ENCODE measurements at regions not wholly inside any gene's neighbourhood (a gene's known extent, or its start where the extent isn't known, plus 50 kb on each side); places are given as distances from the start of the nearest gene placed in this dataset.
A peak's percentile ranks its signal among the peaks of the same experiment; 100 is the strongest.

DNA sequence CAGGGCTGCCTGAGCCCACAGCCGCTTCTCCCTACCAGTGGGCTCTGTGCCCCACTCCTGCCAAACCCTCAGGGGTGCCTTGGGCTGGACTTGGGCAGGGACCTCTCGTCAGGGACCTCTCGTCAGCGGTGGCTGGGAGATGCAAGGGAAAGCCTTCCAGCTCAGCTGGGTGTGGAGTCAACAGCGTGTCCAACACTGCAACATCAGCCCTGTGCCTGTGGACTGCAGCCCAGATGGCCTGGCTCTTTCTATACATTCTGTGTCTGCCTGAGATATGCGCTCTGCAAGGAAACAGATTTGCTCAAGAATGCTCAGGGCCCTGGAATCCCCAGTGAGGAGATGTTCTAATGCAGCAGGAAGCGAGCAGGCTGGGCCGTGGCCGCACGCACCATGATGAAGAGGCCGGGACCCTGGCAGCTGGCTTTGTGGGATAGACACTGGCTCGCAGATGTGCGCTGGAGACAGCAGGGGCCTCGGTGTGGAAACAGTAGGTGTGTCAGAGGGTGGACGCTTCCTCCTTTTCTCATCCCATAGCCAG lies 85.0 kb upstream of the COL5A1 start:
- ATAC-seq, result no peak

DNA sequence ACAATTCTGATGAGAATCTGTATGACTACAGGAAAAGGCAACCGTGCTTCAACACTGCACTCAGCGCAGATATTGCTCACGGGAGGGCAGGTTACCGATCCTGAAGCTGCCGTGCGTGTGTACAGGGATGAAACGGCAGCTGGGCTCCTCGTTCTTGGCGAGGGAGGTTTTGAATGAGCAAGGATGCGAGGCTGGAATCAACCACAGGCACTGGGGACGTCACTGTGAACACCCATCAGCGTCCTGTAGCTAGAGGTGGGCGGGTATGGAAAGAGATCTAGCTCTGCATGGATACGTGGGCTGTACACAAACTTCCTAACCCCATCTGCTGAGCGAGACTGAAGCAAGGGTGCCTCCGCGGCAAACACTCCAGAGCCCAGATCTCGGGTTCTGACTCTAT lies 84.3 kb upstream of the COL5A1 start:
- WGBS, 2 donors, result 59 to 72% methylated on average over 18 of the region's 18 CpGs
- intact Hi-C loops (cut with DNase I), result no loop called here
- Histone ChIP-seq H3K27me3 (no peaks in the 10 kb centered on the region), H3K4me1 (no peaks in the 10 kb centered on the region), H3K36me3 (no peaks in the 10 kb centered on the region), H3K27ac (no peak overlapping the region), H3K9me3 (no peaks in the 10 kb centered on the region), H3K4me3 (no peak overlapping the region)
- TF ChIP-seq, protein P1, sequence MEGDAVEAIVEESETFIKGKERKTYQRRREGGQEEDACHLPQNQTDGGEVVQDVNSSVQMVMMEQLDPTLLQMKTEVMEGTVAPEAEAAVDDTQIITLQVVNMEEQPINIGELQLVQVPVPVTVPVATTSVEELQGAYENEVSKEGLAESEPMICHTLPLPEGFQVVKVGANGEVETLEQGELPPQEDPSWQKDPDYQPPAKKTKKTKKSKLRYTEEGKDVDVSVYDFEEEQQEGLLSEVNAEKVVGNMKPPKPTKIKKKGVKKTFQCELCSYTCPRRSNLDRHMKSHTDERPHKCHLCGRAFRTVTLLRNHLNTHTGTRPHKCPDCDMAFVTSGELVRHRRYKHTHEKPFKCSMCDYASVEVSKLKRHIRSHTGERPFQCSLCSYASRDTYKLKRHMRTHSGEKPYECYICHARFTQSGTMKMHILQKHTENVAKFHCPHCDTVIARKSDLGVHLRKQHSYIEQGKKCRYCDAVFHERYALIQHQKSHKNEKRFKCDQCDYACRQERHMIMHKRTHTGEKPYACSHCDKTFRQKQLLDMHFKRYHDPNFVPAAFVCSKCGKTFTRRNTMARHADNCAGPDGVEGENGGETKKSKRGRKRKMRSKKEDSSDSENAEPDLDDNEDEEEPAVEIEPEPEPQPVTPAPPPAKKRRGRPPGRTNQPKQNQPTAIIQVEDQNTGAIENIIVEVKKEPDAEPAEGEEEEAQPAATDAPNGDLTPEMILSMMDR (IDR thresholded peaks at IDR 0.05), result no peak
- FAIRE-seq (no peak), DNase-seq (peak in 1 of 6 donors; percentile 31), ATAC-seq (no peak)

More for the DNA sequence above, 85.0 kb upstream of the COL5A1 start:
- FAIRE-seq, result no peak
- DNase-seq, result peak in 1 of 6 donors; percentile 47
- Histone ChIP-seq H3K36me3 (no peaks in the 10 kb centered on the region), H3K4me1 (no peaks in the 10 kb centered on the region), H3K27me3 (no peaks in the 10 kb centered on the region), H3K27ac (no peak overlapping the region), H3K4me3 (no peak overlapping the region), H3K9me3 (no peaks in the 10 kb centered on the region)
- WGBS, 2 donors, result 68 to 79% methylated on average over 15 of the region's 15 CpGs
- intact Hi-C loops (cut with DNase I), result no loop called here
- TF ChIP-seq, protein P1 (IDR thresholded peaks at IDR 0.05), result no peak

DNA sequence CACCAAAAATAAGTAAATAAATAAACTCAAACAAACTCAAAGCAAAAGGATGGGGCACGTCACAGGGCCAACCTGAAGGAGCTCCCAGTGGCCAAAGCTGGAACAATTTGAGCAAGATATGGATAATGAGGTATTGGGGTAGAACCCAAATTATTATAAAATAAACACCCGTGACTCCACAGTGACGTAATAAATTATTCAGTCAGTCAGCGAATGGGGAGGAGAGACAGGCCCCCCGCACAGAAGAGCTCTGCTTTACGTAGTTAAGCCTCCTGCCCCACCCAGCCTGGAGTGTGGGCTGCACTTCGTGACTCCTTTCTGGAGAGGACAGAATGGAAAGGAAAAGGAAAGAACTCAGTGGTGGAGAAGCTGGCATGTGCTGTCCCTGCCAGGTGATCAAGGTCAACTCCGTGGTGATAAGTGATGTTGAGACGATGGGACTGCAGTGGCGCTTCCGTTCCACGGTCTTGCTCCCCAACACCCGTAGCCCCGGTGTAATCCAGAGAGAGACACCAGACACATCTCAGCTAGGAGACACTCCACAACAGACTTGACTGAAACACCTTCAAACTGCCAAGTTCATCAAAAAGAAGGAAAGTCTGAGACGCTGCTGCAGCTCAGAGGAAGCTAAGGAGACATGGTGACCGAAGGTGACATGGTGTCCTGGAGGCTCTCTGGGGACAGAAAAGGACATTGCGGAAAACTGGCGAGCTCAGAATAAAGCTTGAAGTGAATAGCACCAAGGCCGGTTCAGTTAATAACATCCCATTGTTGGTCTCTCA lies 83.3 kb upstream of the COL5A1 start:
- TF ChIP-seq, protein P1 (IDR thresholded peaks at IDR 0.05), result no peak
- H3K9me3 ChIP-seq, result no peaks in the 10 kb centered on the region
- no peaks in the 10 kb centered on the region for H3K4me1 ChIP-seq
- peak in 1 of 6 donors; percentile 7 for DNase-seq
- no peak for ATAC-seq
- H3K27me3 ChIP-seq, result no peaks in the 10 kb centered on the region
- FAIRE-seq, result no peak
- WGBS, 2 donors, result 56 to 68% methylated on average over 19 of the region's 19 CpGs
- no peaks in the 10 kb centered on the region for H3K36me3 ChIP-seq
- intact Hi-C loops (cut with DNase I), result no loop called here
- H3K4me3 ChIP-seq, result no peak overlapping the region
- H3K27ac ChIP-seq, result no peak overlapping the region

DNA sequence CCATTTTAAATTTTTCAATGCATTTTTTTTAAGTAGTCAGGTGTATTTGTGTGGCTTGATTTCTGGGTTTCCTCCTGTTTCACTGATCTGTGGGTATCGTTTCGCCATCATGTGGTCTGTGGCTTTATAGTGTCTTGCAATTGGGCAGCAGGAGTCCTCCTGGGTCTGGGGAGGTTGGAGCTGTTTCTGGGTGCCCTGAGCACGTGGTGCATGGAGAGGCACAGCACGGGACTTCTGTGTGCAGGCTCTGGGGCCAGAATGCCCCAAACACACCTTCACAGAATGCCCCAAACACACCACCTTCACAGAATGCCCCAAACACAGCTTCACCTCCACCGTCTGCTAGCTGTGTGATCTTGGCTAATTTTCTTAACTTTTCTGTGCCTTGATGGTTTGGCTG lies 82.6 kb upstream of the COL5A1 start:
- H3K27ac ChIP-seq, result no peak overlapping the region
- H3K27me3 ChIP-seq, result no peaks in the 10 kb centered on the region
- TF ChIP-seq, protein P1 (IDR thresholded peaks at IDR 0.05), result no peak
- no peaks in the 10 kb centered on the region for H3K36me3 ChIP-seq
- no peak for FAIRE-seq
- intact Hi-C loops (cut with DNase I), result no loop called here
- peak in 1 of 6 donors; percentile 6 for DNase-seq
- H3K4me1 ChIP-seq, result no peaks in the 10 kb centered on the region
- no peak for ATAC-seq
- WGBS, 2 donors, result 48 to 66% methylated on average over 5 of the region's 5 CpGs
- no peak overlapping the region for H3K4me3 ChIP-seq
- no peaks in the 10 kb centered on the region for H3K9me3 ChIP-seq

DNA sequence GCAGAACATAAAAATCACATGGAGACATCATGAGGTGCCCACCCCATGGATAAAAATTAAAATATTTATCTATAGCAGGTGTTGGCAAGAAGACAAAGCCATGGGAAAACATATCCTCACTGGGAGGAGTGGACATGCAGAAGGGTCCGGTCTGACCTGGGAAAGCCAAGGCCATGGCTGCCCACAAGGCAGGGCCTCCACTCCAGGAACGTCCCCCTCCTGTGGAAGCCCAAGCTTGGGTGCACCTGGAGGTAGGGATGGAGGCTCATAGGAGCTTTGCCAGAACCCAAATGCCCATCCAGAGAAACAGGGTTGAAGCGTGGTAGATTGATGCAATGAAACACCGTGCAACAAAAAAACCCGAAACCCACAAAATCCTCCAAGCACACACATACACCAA lies 81.4 kb upstream of the COL5A1 start:
- intact Hi-C loops (cut with DNase I), result no loop called here
- H3K27ac ChIP-seq, result no peak overlapping the region
- no peak for FAIRE-seq
- H3K9me3 ChIP-seq, result no peaks in the 10 kb centered on the region
- H3K36me3 ChIP-seq, result no peaks in the 10 kb centered on the region
- TF ChIP-seq, protein P1 (IDR thresholded peaks at IDR 0.05), result no peak
- H3K4me1 ChIP-seq, result no peaks in the 10 kb centered on the region
- no peak for ATAC-seq
- no peaks in the 10 kb centered on the region for H3K27me3 ChIP-seq
- H3K4me3 ChIP-seq, result no peak overlapping the region
- WGBS, 2 donors, result 61 to 76% methylated on average over 5 of the region's 5 CpGs
- peak in 1 of 6 donors; percentile 24 for DNase-seq

All from pancreas (tissue), 10 donors.